CD4-positive, alpha-beta T cell (primary cell): ENCODE measurements at regions not wholly inside any gene's neighbourhood (a gene's known extent, or its start where the extent isn't known, plus 50 kb on each side); places are given as distances from the start of the nearest gene placed in this dataset. TPM values are rescaled to one million over a fixed set of nuclear protein-coding genes. Genes with fewer than 3 reads are reported as not detected.

Source experiments
- ATAC-seq: fragments of 200-7000 bp; cut with Tn5 transposase; one replicate; pipeline ENCODE4 v1.10.0; 2022; ENCODE audit warnings: mild to moderate bottlenecking; ENCODE audit not compliant: poor library complexity
- CTCF ChIA-PET: fragments of 350-600 bp; sonication (Branson Sonifier 250); formaldehyde crosslinking; loops from one replicate; lab custom pipeline; 2021; ENCODE audit warnings: antibody characterized with exemption, inconsistent platforms; lab: Charles Lee
- POLR2A ChIA-PET: fragments of 350-600 bp; sonication (Branson Sonifier 250); formaldehyde crosslinking; loops from one replicate; lab custom pipeline; 2021; ENCODE audit warnings: antibody characterized with exemption, inconsistent platforms; lab: Charles Lee
- DNase-seq, 14 experiments: peaks; one replicate each; pipeline ENCODE4 v3.0.0-alpha.2; 2013 to 2020; ENCODE audit warnings: mixed read lengths in 2 of 14
- H3K27ac ChIP-seq, 2 donors: one replicate each; pipeline versions ENCODE4 v1.5.1 to v1.7.0; 2013; ENCODE audit warnings: low read length in 2 of 2, low read depth in 1 of 2, mild to moderate bottlenecking in 1 of 2
- H3K27me3 ChIP-seq, 2 experiments: 1 replicate in 1 of 2; 2 replicates in 1 of 2; pipeline versions ENCODE4 v1.6.1 to v1.7.0; 2013; ENCODE audit warnings: low read length in 2 of 2, control low read depth in 1 of 2, mild to moderate bottlenecking in 1 of 2, moderate library complexity in 1 of 2; ENCODE audit not compliant: insufficient read depth in 2 of 2, control insufficient read depth in 1 of 2
- H3K36me3 ChIP-seq: one replicate; pipeline ENCODE4 v1.6.1; 2013; ENCODE audit warnings: low read length, control low read depth; ENCODE audit not compliant: insufficient read depth
- H3K4me1 ChIP-seq: one replicate; pipeline ENCODE4 v1.6.1; 2013; ENCODE audit warnings: low read length, control low read depth; ENCODE audit not compliant: insufficient read depth
- H3K4me3 ChIP-seq: one replicate; pipeline ENCODE4 v1.5.1; 2013; ENCODE audit warnings: mild to moderate bottlenecking, low read length, moderate library complexity
- H3K9me3 ChIP-seq, 2 experiments: 1 replicate in 1 of 2; 2 replicates in 1 of 2; pipeline versions ENCODE4 v1.6.1 to v1.7.0; 2013; ENCODE audit warnings: low read length in 2 of 2, mild to moderate bottlenecking in 2 of 2, control low read depth in 1 of 2, moderate library complexity in 1 of 2; ENCODE audit not compliant: control insufficient read depth in 1 of 2, insufficient read depth in 1 of 2
- H3K27ac Mint-ChIP-seq: one replicate; pipeline ENCODE4 v1.8.0; 2020; ENCODE audit warnings: mixed read lengths
- H3K27me3 Mint-ChIP-seq: one replicate; pipeline ENCODE4 v1.8.0; 2021; ENCODE audit warnings: mixed read lengths
- H3K36me3 Mint-ChIP-seq: one replicate; pipeline ENCODE4 v1.8.0; 2021; ENCODE audit warnings: low read depth, mixed read lengths
- H3K4me1 Mint-ChIP-seq: one replicate; pipeline ENCODE4 v1.8.0; 2021; ENCODE audit warnings: low read depth, mixed read lengths
- H3K4me3 Mint-ChIP-seq: one replicate; pipeline ENCODE4 v1.8.0; 2020; ENCODE audit warnings: mild to moderate bottlenecking, mixed read lengths
- H3K9me3 Mint-ChIP-seq: one replicate; pipeline ENCODE4 v1.8.0; 2020; ENCODE audit warnings: mixed read lengths
- intact Hi-C, 2 experiments: fragments of 100-400 bp; cut with DNase I in 1 of 2; cut with micrococcal nuclease in 1 of 2; formaldehyde crosslinking; loops; one replicate each; pipeline versions ENCODE4 v1.15.1 to v1.9.0; 2023 to 2025; cut with DNase I, micrococcal nuclease
- microRNA-seq: library from miRNA; unstranded; fragments of <30 nt; microRNA quantifications from one replicate; pipeline ENCODE4 v1.2.0, GENCODE V29; 2021; ENCODE audit warnings: borderline microRNAs expressed, borderline replicate concordance
- TF ChIP-seq, protein P1 (sequence below): fragments of 200-600 bp; IDR thresholded peaks from one replicate; pipeline ENCODE4 v1.8.0; 2022; ENCODE audit warnings: antibody characterized with exemption, mild to moderate bottlenecking

- intact Hi-C loops: no loop called here
These were observed 56.5 kb upstream of the ERBB4 start for GRCh38 chr2:212595036-212595654.

DNA sequence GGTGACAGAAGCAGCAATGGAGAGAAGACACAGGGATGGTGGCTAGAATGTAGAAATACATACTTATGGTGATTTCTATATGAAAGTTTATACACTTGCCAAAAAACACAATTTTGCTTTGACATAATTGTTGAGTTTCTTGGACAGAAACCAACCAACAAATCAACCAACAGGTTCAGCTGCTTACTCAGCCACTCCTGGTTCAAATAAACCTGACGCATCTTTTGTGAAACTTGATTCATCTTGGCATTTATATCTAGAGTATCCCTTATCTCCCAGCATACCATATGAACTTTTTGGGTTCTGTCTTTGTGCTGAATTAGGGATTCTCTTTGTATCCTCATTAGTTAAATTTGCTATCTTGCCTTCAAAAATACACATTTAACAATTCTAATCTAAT, 54.1 kb upstream of the ERBB4 start:
- H3K36me3 Mint-ChIP-seq: no peaks in the 10 kb centered on the region
- H3K27me3 Mint-ChIP-seq: peaks cover 10% of the 10 kb centered on the region

More at GRCh38 chr2:212595036-212595654, 56.5 kb upstream of the ERBB4 start:
- ChIA-PET POLR2A (no interaction called here), CTCF (no interaction called here)
- no peak overlapping the region for H3K4me3 Mint-ChIP-seq
- no peak overlapping the region for H3K27ac Mint-ChIP-seq
- H3K4me1 ChIP-seq: no peaks in the 10 kb centered on the region
- no peak overlapping the region for H3K27ac ChIP-seq
- ATAC-seq (no peak), DNase-seq (no peak)
- H3K4me1 Mint-ChIP-seq: no peaks in the 10 kb centered on the region
- H3K36me3 Mint-ChIP-seq: no peaks in the 10 kb centered on the region
- TF ChIP-seq, protein P1, sequence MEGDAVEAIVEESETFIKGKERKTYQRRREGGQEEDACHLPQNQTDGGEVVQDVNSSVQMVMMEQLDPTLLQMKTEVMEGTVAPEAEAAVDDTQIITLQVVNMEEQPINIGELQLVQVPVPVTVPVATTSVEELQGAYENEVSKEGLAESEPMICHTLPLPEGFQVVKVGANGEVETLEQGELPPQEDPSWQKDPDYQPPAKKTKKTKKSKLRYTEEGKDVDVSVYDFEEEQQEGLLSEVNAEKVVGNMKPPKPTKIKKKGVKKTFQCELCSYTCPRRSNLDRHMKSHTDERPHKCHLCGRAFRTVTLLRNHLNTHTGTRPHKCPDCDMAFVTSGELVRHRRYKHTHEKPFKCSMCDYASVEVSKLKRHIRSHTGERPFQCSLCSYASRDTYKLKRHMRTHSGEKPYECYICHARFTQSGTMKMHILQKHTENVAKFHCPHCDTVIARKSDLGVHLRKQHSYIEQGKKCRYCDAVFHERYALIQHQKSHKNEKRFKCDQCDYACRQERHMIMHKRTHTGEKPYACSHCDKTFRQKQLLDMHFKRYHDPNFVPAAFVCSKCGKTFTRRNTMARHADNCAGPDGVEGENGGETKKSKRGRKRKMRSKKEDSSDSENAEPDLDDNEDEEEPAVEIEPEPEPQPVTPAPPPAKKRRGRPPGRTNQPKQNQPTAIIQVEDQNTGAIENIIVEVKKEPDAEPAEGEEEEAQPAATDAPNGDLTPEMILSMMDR: no peak
- no peaks in the 10 kb centered on the region for H3K9me3 ChIP-seq
- H3K4me3 ChIP-seq: no peak overlapping the region
- H3K27me3 Mint-ChIP-seq: peaks cover 2% of the 10 kb centered on the region
- no peaks in the 10 kb centered on the region for H3K9me3 Mint-ChIP-seq
- H3K36me3 ChIP-seq: no peaks in the 10 kb centered on the region
- no peaks in the 10 kb centered on the region for H3K27me3 ChIP-seq

More for the DNA sequence above, 54.1 kb upstream of the ERBB4 start:
- no peak overlapping the region for H3K27ac Mint-ChIP-seq
- no peaks in the 10 kb centered on the region for H3K9me3 ChIP-seq
- intact Hi-C loops: no loop called here
- no peaks in the 10 kb centered on the region for H3K4me1 Mint-ChIP-seq
- H3K4me3 Mint-ChIP-seq: no peak overlapping the region
- CTCF ChIA-PET: no interaction called here
- TF ChIP-seq, protein P1: no peak
- no peak overlapping the region for H3K4me3 ChIP-seq
- no peaks in the 10 kb centered on the region for H3K9me3 Mint-ChIP-seq
- POLR2A ChIA-PET: no interaction called here
- no peaks in the 10 kb centered on the region for H3K4me1 ChIP-seq
- no peaks in the 10 kb centered on the region for H3K36me3 ChIP-seq
- H3K27me3 ChIP-seq: no peaks in the 10 kb centered on the region
- ATAC-seq (no peak), DNase-seq (no peak)
- H3K27ac ChIP-seq: no peak overlapping the region

Small RNAs in the stretch of these regions (microRNA-seq; reads per million reads assigned to microRNA genes)
- not detected for gene MIR4776-1
- not detected for gene MIR4776-2
